Neuron (in vitro differentiated cells): ENCODE measurements at regions not wholly inside any gene's neighbourhood (a gene's known extent, or its start where the extent isn't known, plus 50 kb on each side); places are given as distances from the start of the nearest gene placed in this dataset.

ENCODE experiments used
- H2AFZ ChIP-seq: one replicate; pipeline ENCODE4 v1.6.1; 2013; ENCODE audit warnings: low read depth, mild to moderate bottlenecking, inconsistent platforms, low read length, moderate library complexity
- H3K27me3 ChIP-seq: one replicate; pipeline ENCODE4 v1.6.1; 2013; ENCODE audit warnings: low read length; ENCODE audit not compliant: insufficient read depth
- H3K36me3 ChIP-seq: one replicate; pipeline ENCODE4 v1.6.1; 2013; ENCODE audit warnings: low read length; ENCODE audit not compliant: insufficient read depth
- H3K4me1 ChIP-seq: one replicate; pipeline ENCODE4 v1.6.1; 2013; ENCODE audit warnings: low read length; ENCODE audit not compliant: insufficient read depth
- H3K4me3 ChIP-seq: 2 replicates; pipeline ENCODE4 v1.5.1; 2013; ENCODE audit warnings: mild to moderate bottlenecking, low read length, moderate library complexity
- H3K9me3 ChIP-seq: one replicate; pipeline ENCODE4 v1.6.1; 2013; ENCODE audit warnings: low read length

DNA sequence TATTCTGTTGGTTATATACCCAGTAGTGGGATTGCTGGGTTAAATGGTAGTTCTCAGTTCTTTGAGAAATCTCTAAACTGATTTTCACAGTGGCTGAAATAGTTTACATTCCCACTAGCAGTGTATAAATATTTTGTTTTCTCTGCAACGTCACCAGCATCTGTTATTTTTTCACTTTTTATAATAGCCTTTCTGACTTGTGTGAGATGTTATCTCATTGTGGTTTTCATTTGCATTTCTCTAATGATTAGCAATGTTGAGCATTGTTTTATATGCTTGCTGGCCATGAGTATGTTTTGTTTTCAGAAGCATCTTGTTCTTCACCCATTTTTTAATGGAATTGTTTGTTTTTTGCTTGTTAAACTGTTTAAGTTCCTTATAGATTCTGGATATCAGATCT lies 612.7 kb upstream of the SGO1 start:
- Histone ChIP-seq H3K27me3 (no peaks in the 10 kb centered on the region), H3K9me3 (no peaks in the 10 kb centered on the region), H2AFZ (no peak overlapping the region), H3K4me3 (no peak overlapping the region), H3K4me1 (no peaks in the 10 kb centered on the region), H3K36me3 (no peaks in the 10 kb centered on the region)

DNA sequence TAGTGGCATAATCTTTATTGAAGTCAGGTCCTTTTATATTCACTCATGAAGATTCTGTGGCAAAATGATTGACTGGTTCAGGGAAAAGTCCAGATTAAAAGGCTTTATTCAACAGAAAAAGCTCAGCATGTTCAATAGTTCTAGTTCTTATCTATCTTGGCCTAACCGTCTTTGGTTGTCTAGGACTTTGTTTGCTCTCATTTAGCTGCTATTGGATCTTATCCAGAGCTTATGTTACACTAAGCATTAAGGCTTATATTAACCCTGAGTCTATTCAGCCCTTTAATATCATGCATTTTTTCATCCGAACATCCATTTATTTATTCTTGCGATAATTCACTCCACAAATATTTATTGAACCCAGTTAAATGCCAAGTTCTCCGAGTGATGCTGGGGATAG lies 601.0 kb upstream of the SGO1 start:
- no peaks in the 10 kb centered on the region for H3K36me3 ChIP-seq
- no peak overlapping the region for H2AFZ ChIP-seq
- no peak overlapping the region for H3K4me3 ChIP-seq
- no peaks in the 10 kb centered on the region for H3K4me1 ChIP-seq
- no peaks in the 10 kb centered on the region for H3K27me3 ChIP-seq
- H3K9me3 ChIP-seq, result no peaks in the 10 kb centered on the region

DNA sequence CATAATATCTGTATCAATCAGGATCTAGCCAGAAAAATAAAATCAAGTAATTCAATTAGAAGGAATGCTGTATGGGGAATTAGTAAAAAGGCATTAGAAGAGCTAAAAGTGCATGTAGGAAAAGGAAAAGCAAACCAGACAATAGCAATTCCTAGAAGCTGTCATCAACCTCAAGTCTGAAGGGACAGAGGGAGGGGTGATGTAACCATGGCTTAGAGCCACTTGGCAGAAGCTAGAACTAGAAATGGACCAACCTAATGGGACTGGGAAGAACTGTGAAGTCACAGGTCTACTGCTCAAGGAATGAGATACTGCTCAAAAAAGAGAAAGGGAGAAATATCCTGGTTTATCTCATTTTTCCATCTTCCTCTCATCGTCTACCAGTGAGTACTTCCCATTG lies 590.7 kb upstream of the SGO1 start:
- no peaks in the 10 kb centered on the region for H3K9me3 ChIP-seq
- no peaks in the 10 kb centered on the region for H3K4me1 ChIP-seq
- no peaks in the 10 kb centered on the region for H3K27me3 ChIP-seq
- no peak overlapping the region for H3K4me3 ChIP-seq
- no peaks in the 10 kb centered on the region for H3K36me3 ChIP-seq
- no peak overlapping the region for H2AFZ ChIP-seq

DNA sequence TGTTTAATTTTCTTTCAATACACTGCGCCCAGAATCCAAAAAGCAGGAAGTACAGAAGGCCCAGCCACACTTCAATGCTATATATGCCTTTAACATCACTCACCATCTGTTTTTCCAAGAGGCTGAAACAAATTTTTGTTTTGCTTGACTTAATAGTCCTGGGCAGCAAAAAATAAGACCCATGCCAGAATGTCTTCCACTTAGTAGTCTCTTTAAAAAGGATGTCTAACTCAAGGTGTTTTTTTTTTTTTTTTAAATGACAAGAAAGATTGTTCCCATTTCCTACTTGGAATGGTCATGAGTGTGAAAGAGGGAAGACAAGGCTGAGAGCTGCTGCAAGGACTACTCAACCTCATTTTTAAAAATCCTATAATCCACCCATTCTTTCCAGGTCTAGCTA lies 590.3 kb upstream of the SGO1 start:
- Histone ChIP-seq H3K9me3 (no peaks in the 10 kb centered on the region), H3K36me3 (no peaks in the 10 kb centered on the region), H2AFZ (no peak overlapping the region), H3K27me3 (no peaks in the 10 kb centered on the region), H3K4me3 (no peak overlapping the region), H3K4me1 (no peaks in the 10 kb centered on the region)

DNA sequence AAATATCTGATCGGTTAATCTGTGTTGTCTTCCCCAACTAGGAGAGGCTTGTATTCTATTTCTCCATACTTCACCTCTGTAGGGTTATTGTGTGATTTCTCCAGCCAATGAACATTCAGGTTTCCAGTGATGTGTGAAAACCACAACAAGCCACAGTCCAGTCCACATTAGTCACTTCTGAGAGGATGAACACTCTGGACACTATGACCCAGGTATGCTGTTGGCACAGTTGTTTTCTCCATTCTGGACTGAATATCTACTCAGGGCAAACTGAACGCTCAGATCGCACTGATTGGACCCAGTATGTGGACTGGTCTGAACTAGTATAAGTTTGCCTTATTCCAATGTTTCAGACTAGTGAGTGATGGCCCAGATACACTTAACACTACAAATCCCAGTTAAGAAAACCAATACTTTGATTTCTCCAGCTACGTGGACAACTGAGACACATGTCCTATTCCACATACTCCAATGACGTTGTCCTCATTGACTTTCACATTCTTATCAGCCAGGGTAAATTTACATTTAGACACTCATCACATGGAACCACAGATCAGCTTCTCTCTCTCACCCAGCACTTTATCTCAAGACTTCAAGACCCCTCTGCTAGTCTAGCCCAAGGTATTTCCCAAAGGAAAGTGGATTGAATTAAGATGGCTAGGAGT lies 587.4 kb upstream of the SGO1 start:
- H3K27me3 ChIP-seq, result no peaks in the 10 kb centered on the region
- no peaks in the 10 kb centered on the region for H3K4me1 ChIP-seq
- H2AFZ ChIP-seq, result no peak overlapping the region
- no peak overlapping the region for H3K4me3 ChIP-seq
- H3K36me3 ChIP-seq, result no peaks in the 10 kb centered on the region
- no peaks in the 10 kb centered on the region for H3K9me3 ChIP-seq

DNA sequence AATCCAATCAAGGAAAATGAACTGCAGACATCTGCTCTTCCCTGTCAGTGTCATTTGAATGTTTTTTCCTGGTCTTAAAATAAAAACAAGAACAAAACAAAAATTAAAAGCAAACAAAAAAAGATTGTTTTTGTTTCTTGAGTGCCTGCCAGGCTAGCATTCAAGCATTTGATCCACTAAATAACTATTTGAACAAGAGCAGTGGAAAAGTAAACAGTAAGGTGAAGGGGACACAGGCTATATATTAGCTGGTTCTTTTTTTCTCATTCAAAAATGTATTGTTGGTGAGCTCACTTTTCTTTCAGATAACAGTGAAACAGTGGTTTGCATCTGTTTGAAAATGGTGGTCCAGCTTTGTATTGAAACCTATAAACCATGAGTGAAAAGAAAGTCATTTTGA lies 586.9 kb upstream of the SGO1 start:
- Histone ChIP-seq H3K36me3 (no peaks in the 10 kb centered on the region), H3K27me3 (no peaks in the 10 kb centered on the region), H2AFZ (no peak overlapping the region), H3K4me1 (no peaks in the 10 kb centered on the region), H3K9me3 (no peaks in the 10 kb centered on the region), H3K4me3 (no peak overlapping the region)

DNA sequence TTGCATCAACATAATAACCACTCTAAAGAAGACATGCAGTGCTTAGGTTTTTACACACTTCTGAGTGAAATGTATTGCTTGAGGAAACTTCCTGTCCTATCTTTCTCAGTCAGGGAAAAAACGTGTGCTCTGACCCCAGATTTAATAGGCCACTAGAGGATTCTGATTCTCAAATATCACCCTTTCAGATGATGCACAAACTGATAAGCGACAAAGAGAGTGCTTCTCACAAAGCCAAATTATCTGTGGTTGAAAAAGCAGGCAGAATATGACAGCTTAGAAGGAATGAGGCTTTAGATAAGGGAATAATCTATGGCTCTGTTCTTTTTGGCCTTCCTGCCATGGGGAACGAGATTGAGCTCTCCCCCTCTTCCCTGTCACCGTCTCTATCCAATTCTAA lies 583.4 kb upstream of the SGO1 start:
- no peaks in the 10 kb centered on the region for H3K4me1 ChIP-seq
- no peaks in the 10 kb centered on the region for H3K9me3 ChIP-seq
- H2AFZ ChIP-seq, result no peak overlapping the region
- H3K36me3 ChIP-seq, result no peaks in the 10 kb centered on the region
- no peak overlapping the region for H3K4me3 ChIP-seq
- no peaks in the 10 kb centered on the region for H3K27me3 ChIP-seq

DNA sequence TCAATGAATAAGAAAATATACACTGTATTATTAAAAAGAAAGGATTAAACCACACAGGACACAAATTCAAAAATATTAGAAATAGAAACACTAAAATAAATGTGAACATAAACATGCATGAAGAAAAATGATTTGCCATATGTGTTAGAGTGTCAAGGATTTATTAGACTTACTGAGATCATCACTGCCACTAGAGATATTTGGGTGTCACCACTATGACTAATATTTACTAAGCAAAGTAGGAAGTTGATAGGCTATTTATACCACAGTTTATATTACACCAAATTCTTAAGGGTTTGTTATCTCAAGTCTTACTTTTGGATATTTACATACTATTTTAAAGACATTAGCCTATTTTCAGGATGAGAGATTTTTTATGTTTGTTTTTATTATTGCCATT lies 575.0 kb upstream of the SGO1 start:
- Histone ChIP-seq H3K9me3 (no peaks in the 10 kb centered on the region), H3K27me3 (no peaks in the 10 kb centered on the region), H3K4me1 (no peaks in the 10 kb centered on the region), H2AFZ (no peak overlapping the region), H3K4me3 (no peak overlapping the region), H3K36me3 (no peaks in the 10 kb centered on the region)

DNA sequence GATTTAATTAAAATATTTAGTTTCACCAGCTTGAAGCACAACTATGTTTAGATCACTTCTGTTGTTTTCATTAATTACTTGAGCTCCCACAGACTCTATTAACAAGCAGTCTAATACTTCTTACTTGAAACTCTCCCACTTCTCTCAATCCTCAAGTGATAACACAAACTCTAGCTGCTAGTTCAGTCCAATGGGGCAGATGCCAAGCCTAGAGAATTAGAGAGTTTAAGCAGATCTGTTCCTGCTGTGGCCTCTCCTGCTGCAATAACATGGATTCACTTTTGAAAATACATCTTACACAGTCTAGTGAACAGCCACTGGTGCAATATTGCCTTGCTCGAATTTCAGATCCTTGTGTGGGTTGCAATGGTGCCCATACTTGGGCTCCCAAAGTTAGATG lies 566.4 kb upstream of the SGO1 start:
- H3K9me3 ChIP-seq, result no peaks in the 10 kb centered on the region
- H3K36me3 ChIP-seq, result no peaks in the 10 kb centered on the region
- H2AFZ ChIP-seq, result no peak overlapping the region
- no peak overlapping the region for H3K4me3 ChIP-seq
- no peaks in the 10 kb centered on the region for H3K4me1 ChIP-seq
- H3K27me3 ChIP-seq, result no peaks in the 10 kb centered on the region

DNA sequence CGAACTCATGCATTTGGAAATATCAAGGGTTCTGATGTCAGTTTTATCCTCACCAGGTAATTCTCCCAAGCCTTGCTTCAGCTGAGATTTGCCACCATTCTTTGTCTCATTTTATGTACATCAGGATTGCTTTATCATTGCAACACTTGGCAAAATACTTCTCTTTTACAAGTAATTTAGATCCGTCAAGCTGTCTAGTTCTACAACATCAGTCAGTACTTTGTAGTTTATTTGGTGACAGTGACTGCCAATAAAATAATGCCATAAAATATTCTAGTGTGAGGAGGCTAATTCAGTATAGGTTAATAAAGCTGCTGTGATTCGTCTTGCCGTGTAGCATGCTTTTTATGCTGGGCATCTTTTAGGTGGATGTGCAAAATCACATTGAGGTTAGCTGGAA lies 565.3 kb upstream of the SGO1 start:
- Histone ChIP-seq H3K36me3 (no peaks in the 10 kb centered on the region), H3K9me3 (no peaks in the 10 kb centered on the region), H2AFZ (no peak overlapping the region), H3K4me3 (no peak overlapping the region), H3K27me3 (no peaks in the 10 kb centered on the region), H3K4me1 (no peaks in the 10 kb centered on the region)

DNA sequence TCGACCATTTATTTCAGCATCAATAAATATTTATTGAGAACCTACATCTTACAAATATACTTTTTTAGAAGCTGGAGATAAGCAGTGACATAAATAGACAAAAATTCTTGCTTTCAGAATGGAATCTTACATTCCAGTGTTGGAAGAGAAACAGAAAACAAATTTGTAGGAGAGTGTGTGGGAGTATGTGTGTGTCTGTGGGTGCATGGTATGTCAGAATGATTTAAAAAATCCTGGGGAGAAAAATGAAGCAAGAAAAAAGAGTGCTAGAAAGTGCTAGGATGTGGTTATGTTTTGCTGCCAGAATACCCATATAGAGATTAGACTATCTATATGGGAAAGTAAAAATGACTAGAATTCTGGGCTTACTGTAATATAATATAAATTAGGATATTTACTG lies 561.7 kb upstream of the SGO1 start:
- Histone ChIP-seq H3K4me3 (no peak overlapping the region), H3K36me3 (no peaks in the 10 kb centered on the region), H3K9me3 (no peaks in the 10 kb centered on the region), H3K4me1 (peaks cover 18% of the 10 kb centered on the region), H3K27me3 (no peaks in the 10 kb centered on the region), H2AFZ (no peak overlapping the region)

DNA sequence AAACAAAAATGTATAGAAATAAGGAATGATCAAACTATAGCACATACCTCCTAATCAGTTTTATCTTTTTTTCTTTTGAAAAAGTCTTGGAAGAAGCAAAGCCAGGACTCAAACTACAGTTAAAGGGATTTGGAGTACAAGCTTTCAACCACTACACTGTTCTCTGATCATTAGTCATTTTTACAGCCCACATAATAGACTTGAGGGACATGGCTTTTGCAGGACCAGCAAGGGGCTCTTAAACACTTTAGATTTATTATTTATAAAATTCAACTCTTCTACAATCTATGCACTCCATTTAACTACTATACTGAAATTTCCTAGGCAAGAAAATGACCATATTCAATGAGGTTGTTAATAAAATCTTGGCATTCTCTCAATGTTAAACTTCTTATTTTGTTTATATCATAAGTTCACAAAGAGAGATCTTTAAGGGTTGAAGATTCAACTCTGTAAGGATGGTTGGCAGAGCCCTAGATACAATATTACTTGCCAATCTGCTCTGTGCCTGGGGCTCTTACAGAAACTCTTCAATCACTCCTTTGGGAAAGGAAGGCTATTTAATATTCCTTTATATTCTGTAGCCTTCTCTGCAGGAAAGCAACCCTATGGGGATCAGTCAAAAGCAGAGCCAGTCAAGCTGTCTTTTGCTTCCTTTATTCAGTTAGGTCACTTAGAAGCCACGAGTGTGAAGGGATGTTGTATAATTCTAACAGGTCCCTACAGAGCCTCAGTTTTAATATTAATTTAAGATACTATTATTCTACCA lies 557.7 kb upstream of the SGO1 start:
- Histone ChIP-seq H3K4me3 (no peak overlapping the region), H3K4me1 (peaks cover 22% of the 10 kb centered on the region), H3K36me3 (no peaks in the 10 kb centered on the region), H2AFZ (peak overlapping the region; percentile 49), H3K9me3 (no peaks in the 10 kb centered on the region), H3K27me3 (no peaks in the 10 kb centered on the region)

DNA sequence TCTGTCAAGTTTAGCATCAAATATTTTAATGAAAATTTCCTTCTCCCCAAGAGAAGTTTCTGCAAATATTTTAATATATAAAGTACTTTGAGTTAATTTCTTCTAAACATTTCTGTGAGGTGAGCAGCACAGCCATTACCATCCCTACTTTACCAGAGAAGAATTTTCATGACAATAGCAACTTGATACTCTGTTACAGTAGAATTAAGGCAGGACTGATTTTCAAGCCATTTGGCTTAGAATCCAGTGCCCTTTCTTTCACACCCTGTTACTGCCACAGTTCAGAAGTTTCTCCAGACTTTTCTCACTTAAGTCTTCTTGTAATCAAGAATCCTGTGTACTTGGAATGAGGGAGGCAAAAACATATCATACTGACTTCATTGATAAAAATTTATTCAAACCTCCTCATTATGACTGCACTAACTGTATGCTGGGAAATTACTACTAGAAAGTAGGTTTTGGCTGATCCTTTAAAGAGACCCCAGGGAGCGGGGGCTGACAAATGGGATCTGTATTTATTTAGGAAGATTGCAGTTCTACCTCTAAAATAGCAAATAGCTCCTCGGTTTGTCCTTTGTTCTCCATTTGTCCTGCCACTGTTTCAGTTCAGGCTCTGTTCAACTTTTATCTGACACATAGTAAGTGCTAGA lies 557.0 kb upstream of the SGO1 start:
- H3K9me3 ChIP-seq, result no peaks in the 10 kb centered on the region
- no peaks in the 10 kb centered on the region for H3K36me3 ChIP-seq
- no peak overlapping the region for H3K4me3 ChIP-seq
- H3K4me1 ChIP-seq, result peaks cover 22% of the 10 kb centered on the region
- H2AFZ ChIP-seq, result peak overlapping the region; percentile 49
- H3K27me3 ChIP-seq, result no peaks in the 10 kb centered on the region
